ENCODE measurements at regions not wholly inside any gene's neighbourhood (a gene's known extent, or its start where the extent isn't known, plus 50 kb on each side); places are given as distances from the start of the nearest gene placed in this dataset.
"Not testable (repeated sequence)": the region's sequence is repeated elsewhere in the genome, so short reads cannot be mapped to it uniquely, and the experiment has no call there.

DNA sequence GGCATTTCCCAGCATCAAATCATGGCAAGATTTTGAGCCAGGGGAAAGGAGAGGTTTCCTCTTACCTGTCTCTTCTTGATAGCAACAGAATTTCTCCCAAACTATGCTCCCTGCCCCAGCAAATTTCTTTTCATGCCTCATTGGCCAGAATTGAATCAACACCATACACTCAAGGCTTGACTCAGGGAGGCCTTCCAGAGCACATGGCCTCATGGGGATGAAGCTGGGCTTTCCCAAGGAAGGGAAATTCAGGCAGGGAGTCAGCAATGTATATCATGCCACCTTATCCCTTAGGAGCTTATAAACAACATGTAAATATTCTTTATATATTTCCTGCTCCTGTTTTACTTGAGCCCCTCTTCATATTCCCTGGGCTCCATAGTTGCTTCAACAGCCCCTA lies 62.1 kb downstream of the ARF6 start:
- Histone ChIP-seq H3K36me3 (ENCODE audit: insufficient read depth, low read length) (no peaks in the 10 kb centered on the region), H3K4me3 (no peak overlapping the region), H3K27ac (no peak overlapping the region), H3K9ac (ENCODE audit: insufficient read length) (no peak overlapping the region), H3K9me3 (ENCODE audit: low read depth, low read length) (no peaks in the 10 kb centered on the region)
- DNase-seq (ENCODE audit: low read depth, low spot score): no peak
- TF ChIP-seq EZH2 (IDR thresholded peaks at IDR 0.05) (no peak), FOXP2 (optimal IDR thresholded peaks at IDR 0.05; ENCODE audit: control extremely low read depth, extremely low read length, insufficient read depth) (no peak), POLR2AphosphoS5 (IDR thresholded peaks at IDR 0.05; ENCODE audit: borderline replicate concordance, low read depth, low read length) (no peak)

DNA sequence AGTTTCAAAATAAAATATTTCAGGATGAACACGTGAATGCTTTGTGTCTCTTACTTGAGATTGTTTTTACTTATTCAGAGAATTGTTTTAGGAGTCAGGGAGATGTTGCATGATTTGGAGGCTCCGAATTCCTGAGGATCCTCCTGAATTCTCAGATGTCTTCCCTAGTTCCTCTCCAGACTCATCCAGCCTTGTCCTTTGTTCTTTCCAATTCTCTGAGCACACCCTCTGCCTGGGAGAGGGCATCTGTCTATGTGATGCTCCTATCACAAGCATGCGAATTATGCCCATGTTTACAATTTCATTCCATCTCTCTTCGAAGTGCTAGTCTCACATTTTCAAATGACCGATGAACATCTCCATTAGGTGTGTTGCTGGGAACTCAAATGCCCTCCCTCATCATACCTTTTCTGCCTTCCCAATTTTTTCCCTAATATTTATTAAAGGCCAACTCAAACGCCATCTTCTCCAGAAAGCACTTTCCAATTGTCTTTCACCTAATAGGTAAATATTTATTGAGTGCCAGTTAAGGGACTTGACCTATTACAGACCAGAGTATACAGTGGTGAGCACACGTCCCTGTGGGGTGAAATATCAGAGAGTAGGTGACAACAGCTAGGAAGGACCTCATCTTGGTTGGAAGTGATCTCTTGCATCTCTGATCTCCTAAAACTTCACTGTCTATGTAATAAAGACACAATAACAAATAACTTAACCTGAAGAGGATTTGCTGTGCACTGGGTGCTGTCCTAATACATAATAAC lies 64.4 kb downstream of the ARF6 start:
- Histone ChIP-seq H3K9ac (ENCODE audit: insufficient read length) (no peak overlapping the region), H3K4me3 (no peak overlapping the region), H3K9me3 (ENCODE audit: low read depth, low read length) (no peaks in the 10 kb centered on the region), H3K36me3 (ENCODE audit: insufficient read depth, low read length) (no peaks in the 10 kb centered on the region), H3K27ac (no peak overlapping the region)
- TF ChIP-seq POLR2AphosphoS5 (IDR thresholded peaks at IDR 0.05; ENCODE audit: borderline replicate concordance, low read depth, low read length): no peak
- TF ChIP-seq EZH2 (IDR thresholded peaks at IDR 0.05): no peak
- no peak for TF ChIP-seq FOXP2 (optimal IDR thresholded peaks at IDR 0.05; ENCODE audit: control extremely low read depth, extremely low read length, insufficient read depth)
- DNase-seq (ENCODE audit: low read depth, low spot score): no peak

DNA sequence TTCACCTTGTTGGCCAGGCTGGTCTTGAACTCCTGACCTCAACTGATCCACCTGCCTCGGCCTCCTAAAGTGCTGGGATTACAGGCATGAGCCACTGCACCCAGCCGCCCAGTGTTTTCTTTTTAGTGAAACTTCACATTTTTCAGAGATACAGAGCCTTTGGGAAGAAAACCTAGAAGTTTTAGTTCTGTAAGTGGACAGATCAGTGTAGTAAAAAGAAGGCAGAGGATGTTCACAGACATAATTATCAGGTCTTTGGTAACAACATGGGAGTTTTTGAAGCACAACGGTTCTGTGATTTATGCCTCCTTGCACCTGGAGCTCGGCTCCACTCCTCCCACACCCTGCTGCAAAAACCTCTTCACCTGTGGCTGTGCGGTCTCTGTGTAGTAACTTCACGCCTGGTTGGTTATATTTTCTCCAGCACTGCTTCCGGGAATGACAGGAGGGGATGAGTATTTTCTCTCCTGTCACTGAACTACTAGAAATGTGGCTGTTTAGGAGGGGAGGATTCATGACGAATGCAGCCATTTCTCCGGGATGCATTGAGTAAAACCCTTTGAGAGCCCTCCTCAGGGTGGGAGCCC lies 67.0 kb downstream of the ARF6 start:
- Histone ChIP-seq H3K9ac (ENCODE audit: insufficient read length) (no peak overlapping the region), H3K27ac (no peak overlapping the region)
- no peak for DNase-seq (ENCODE audit: low read depth, low spot score)

DNA sequence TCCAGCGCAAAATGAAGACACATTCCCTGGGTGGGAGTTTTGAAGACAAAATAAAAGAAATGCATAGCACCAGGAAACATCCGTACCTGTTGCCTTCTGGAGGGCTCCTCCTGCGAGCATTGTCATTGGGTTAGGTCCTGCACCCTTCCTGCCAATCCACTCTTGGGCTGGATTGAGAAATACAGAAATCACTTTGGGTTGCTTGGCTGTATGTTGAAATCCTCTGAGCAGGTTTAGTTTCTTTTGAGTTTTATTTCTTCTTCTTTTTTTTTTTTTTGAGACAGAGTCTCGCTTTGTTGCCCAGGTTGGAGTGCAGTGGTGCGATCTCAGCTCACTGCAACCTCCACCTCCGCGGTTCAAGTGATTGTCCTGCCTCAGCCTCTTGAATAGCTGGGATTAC lies 67.6 kb downstream of the ARF6 start:
- H3K4me3 ChIP-seq: no peak overlapping the region
- H3K9me3 ChIP-seq (ENCODE audit: low read depth, low read length): no peaks in the 10 kb centered on the region
- no peak overlapping the region for H3K9ac ChIP-seq (ENCODE audit: insufficient read length)
- no peaks in the 10 kb centered on the region for H3K36me3 ChIP-seq (ENCODE audit: insufficient read depth, low read length)
- TF ChIP-seq POLR2AphosphoS5 (IDR thresholded peaks at IDR 0.05; ENCODE audit: borderline replicate concordance, low read depth, low read length) (no peak), FOXP2 (optimal IDR thresholded peaks at IDR 0.05; ENCODE audit: control extremely low read depth, extremely low read length, insufficient read depth) (no peak)
- H3K27ac ChIP-seq: no peak overlapping the region
- no peak for DNase-seq (ENCODE audit: low read depth, low spot score)

More for the DNA sequence above, 67.0 kb downstream of the ARF6 start:
- no peaks in the 10 kb centered on the region for H3K36me3 ChIP-seq (ENCODE audit: insufficient read depth, low read length)
- no peaks in the 10 kb centered on the region for H3K9me3 ChIP-seq (ENCODE audit: low read depth, low read length)
- no peak for TF ChIP-seq FOXP2 (optimal IDR thresholded peaks at IDR 0.05; ENCODE audit: control extremely low read depth, extremely low read length, insufficient read depth)
- TF ChIP-seq POLR2AphosphoS5 (IDR thresholded peaks at IDR 0.05; ENCODE audit: borderline replicate concordance, low read depth, low read length): no peak
- TF ChIP-seq EZH2 (IDR thresholded peaks at IDR 0.05): no peak
- H3K4me3 ChIP-seq: no peak overlapping the region

- H3K36me3 ChIP-seq (ENCODE audit: insufficient read depth, low read length): no peaks in the 10 kb centered on the region
- H3K4me3 ChIP-seq: no peak overlapping the region
- no peak overlapping the region for H3K27ac ChIP-seq
- no peak overlapping the region for H3K9ac ChIP-seq (ENCODE audit: insufficient read length)
- DNase-seq (ENCODE audit: low read depth, low spot score): no peak
- no peaks in the 10 kb centered on the region for H3K9me3 ChIP-seq (ENCODE audit: low read depth, low read length)
- TF ChIP-seq POLR2AphosphoS5 (IDR thresholded peaks at IDR 0.05; ENCODE audit: borderline replicate concordance, low read depth, low read length) (no peak), FOXP2 (optimal IDR thresholded peaks at IDR 0.05; ENCODE audit: control extremely low read depth, extremely low read length, insufficient read depth) (no peak), EZH2 (IDR thresholded peaks at IDR 0.05) (no peak)
Observed at GRCh38 chr14:49961270-49962222, 68.7 kb downstream of the ARF6 start.

GRCh38 chr14:49962621-49963020 lies 69.7 kb downstream of the ARF6 start:
- DNase-seq (ENCODE audit: low read depth, low spot score): no peak
- Histone ChIP-seq H3K9ac (ENCODE audit: insufficient read length) (no peak overlapping the region), H3K36me3 (ENCODE audit: insufficient read depth, low read length) (no peaks in the 10 kb centered on the region), H3K27ac (no peak overlapping the region), H3K4me3 (no peak overlapping the region), H3K9me3 (ENCODE audit: low read depth, low read length) (no peaks in the 10 kb centered on the region)
- no peak for TF ChIP-seq EZH2 (IDR thresholded peaks at IDR 0.05)
- TF ChIP-seq POLR2AphosphoS5 (IDR thresholded peaks at IDR 0.05; ENCODE audit: borderline replicate concordance, low read depth, low read length): no peak
- TF ChIP-seq FOXP2 (optimal IDR thresholded peaks at IDR 0.05; ENCODE audit: control extremely low read depth, extremely low read length, insufficient read depth): no peak

- H3K9ac ChIP-seq (ENCODE audit: insufficient read length); H3K4me3 ChIP-seq; H3K9me3 ChIP-seq (ENCODE audit: low read depth, low read length); DNase-seq (ENCODE audit: low read depth, low spot score); H3K36me3 ChIP-seq (ENCODE audit: insufficient read depth, low read length); H3K27ac ChIP-seq: not testable (repeated sequence)
Observed at GRCh38 chr14:49965068-49965651, 72.3 kb downstream of the ARF6 start.

DNA sequence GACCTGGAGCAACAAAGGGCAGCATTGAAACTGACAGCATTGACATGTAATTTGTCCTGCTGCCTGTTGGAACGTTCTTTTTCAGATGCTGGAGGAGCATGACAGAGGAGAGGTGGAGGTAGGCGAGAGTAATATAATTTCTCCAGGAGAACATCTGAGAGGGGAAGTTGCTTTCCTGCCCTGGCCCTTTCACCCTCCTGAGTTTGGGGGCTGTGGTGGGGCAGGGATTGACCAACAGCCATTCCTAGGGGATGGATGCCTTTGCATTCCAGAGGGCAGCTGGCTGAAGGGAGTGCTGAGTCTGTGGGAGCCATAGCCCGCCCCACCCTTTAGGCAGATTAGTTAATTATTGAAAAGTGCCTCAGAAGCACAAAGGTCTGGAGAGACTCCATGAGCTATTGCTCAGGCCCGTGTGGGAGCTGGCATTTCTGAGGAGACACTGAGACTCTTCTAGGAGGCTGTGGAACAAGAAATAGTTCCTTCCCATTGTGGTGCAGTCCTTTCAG lies 73.5 kb downstream of the ARF6 start:
- Histone ChIP-seq H3K27ac (no peak overlapping the region), H3K36me3 (ENCODE audit: insufficient read depth, low read length) (no peaks in the 10 kb centered on the region), H3K9ac (ENCODE audit: insufficient read length) (no peak overlapping the region), H3K9me3 (ENCODE audit: low read depth, low read length) (no peaks in the 10 kb centered on the region), H3K4me3 (no peak overlapping the region)
- DNase-seq (ENCODE audit: low read depth, low spot score): no peak
- TF ChIP-seq EZH2 (IDR thresholded peaks at IDR 0.05) (no peak), POLR2AphosphoS5 (IDR thresholded peaks at IDR 0.05; ENCODE audit: borderline replicate concordance, low read depth, low read length) (no peak), FOXP2 (optimal IDR thresholded peaks at IDR 0.05; ENCODE audit: control extremely low read depth, extremely low read length, insufficient read depth) (no peak)

All from SK-N-MC (cell line).